ENCODE measurements at regions not wholly inside any gene's neighbourhood (a gene's known extent, or its start where the extent isn't known, plus 50 kb on each side); places are given as distances from the start of the nearest gene placed in this dataset.

GRCh38 chr1:87236585-87236984 is 92.1 kb upstream of the LMO4 start:
- no peak for TF ChIP-seq ZNF274 (IDR thresholded peaks at IDR 0.05; ENCODE audit: low read depth, low read length)
- no peak for TF ChIP-seq SUZ12 (IDR thresholded peaks at IDR 0.05; ENCODE audit: extremely low read depth, insufficient read depth, insufficient read length)
- TF ChIP-seq YY1 (IDR thresholded peaks at IDR 0.05; ENCODE audit: insufficient read depth, insufficient read length): no peak
- no peaks in the 10 kb centered on the region for H3K9me3 ChIP-seq (ENCODE audit: insufficient read depth, low read length)
- DNase-seq (ENCODE audit: low read depth, low spot score): no peak
- H3K27me3 ChIP-seq (ENCODE audit: insufficient read depth, insufficient read length): no peaks in the 10 kb centered on the region
- no peak overlapping the region for H3K4me3 ChIP-seq (ENCODE audit: insufficient read length, low read depth)
- no peaks in the 10 kb centered on the region for H3K36me3 ChIP-seq (ENCODE audit: insufficient read depth, insufficient read length, low read length)
- H3K9ac ChIP-seq (ENCODE audit: insufficient read length, low read depth): no peak overlapping the region
- H3K4me1 ChIP-seq (ENCODE audit: insufficient read depth, insufficient read length): no peaks in the 10 kb centered on the region

GRCh38 chr1:87239997-87240605 is 88.6 kb upstream of the LMO4 start:
- TF ChIP-seq YY1 (IDR thresholded peaks at IDR 0.05; ENCODE audit: insufficient read depth, insufficient read length) (no peak), ZNF274 (IDR thresholded peaks at IDR 0.05; ENCODE audit: low read depth, low read length) (no peak), SUZ12 (IDR thresholded peaks at IDR 0.05; ENCODE audit: extremely low read depth, insufficient read depth, insufficient read length) (no peak)
- H3K4me3 ChIP-seq (ENCODE audit: insufficient read length, low read depth): no peak overlapping the region
- no peaks in the 10 kb centered on the region for H3K36me3 ChIP-seq (ENCODE audit: insufficient read depth, insufficient read length, low read length)
- no peaks in the 10 kb centered on the region for H3K9me3 ChIP-seq (ENCODE audit: insufficient read depth, low read length)
- no peaks in the 10 kb centered on the region for H3K4me1 ChIP-seq (ENCODE audit: insufficient read depth, insufficient read length)
- H3K9ac ChIP-seq (ENCODE audit: insufficient read length, low read depth): no peak overlapping the region
- no peaks in the 10 kb centered on the region for H3K27me3 ChIP-seq (ENCODE audit: insufficient read depth, insufficient read length)
- DNase-seq (ENCODE audit: low read depth, low spot score): no peak

GRCh38 chr1:87240661-87241285 is 87.9 kb upstream of the LMO4 start:
- H3K36me3 ChIP-seq (ENCODE audit: insufficient read depth, insufficient read length, low read length): no peaks in the 10 kb centered on the region
- H3K9me3 ChIP-seq (ENCODE audit: insufficient read depth, low read length): no peaks in the 10 kb centered on the region
- no peak overlapping the region for H3K9ac ChIP-seq (ENCODE audit: insufficient read length, low read depth)
- no peaks in the 10 kb centered on the region for H3K27me3 ChIP-seq (ENCODE audit: insufficient read depth, insufficient read length)
- TF ChIP-seq ZNF274 (IDR thresholded peaks at IDR 0.05; ENCODE audit: low read depth, low read length) (no peak), SUZ12 (IDR thresholded peaks at IDR 0.05; ENCODE audit: extremely low read depth, insufficient read depth, insufficient read length) (no peak), YY1 (IDR thresholded peaks at IDR 0.05; ENCODE audit: insufficient read depth, insufficient read length) (no peak)
- H3K4me1 ChIP-seq (ENCODE audit: insufficient read depth, insufficient read length): no peaks in the 10 kb centered on the region
- no peak overlapping the region for H3K4me3 ChIP-seq (ENCODE audit: insufficient read length, low read depth)
- DNase-seq (ENCODE audit: low read depth, low spot score): no peak

- Histone ChIP-seq H3K4me1 (ENCODE audit: insufficient read depth, insufficient read length) (no peaks in the 10 kb centered on the region), H3K27me3 (ENCODE audit: insufficient read depth, insufficient read length) (no peaks in the 10 kb centered on the region), H3K9me3 (ENCODE audit: insufficient read depth, low read length) (peaks cover 6% of the 10 kb centered on the region; the same call in 1 of the 2 replicates), H3K9ac (ENCODE audit: insufficient read length, low read depth) (no peak overlapping the region), H3K36me3 (ENCODE audit: insufficient read depth, insufficient read length, low read length) (no peaks in the 10 kb centered on the region), H3K4me3 (ENCODE audit: insufficient read length, low read depth) (no peak overlapping the region)
- no peak for DNase-seq (ENCODE audit: low read depth, low spot score)
- TF ChIP-seq ZNF274 (IDR thresholded peaks at IDR 0.05; ENCODE audit: low read depth, low read length) (no peak), SUZ12 (IDR thresholded peaks at IDR 0.05; ENCODE audit: extremely low read depth, insufficient read depth, insufficient read length) (no peak), YY1 (IDR thresholded peaks at IDR 0.05; ENCODE audit: insufficient read depth, insufficient read length) (no peak)
Measured at GRCh38 chr1:87242445-87243185, 86.1 kb upstream of the LMO4 start.

GRCh38 chr1:87243573-87243972 is 85.1 kb upstream of the LMO4 start:
- no peak for DNase-seq (ENCODE audit: low read depth, low spot score)
- no peaks in the 10 kb centered on the region for H3K27me3 ChIP-seq (ENCODE audit: insufficient read depth, insufficient read length)
- peaks cover 10% of the 10 kb centered on the region; the same call in 1 of the 2 replicates for H3K9me3 ChIP-seq (ENCODE audit: insufficient read depth, low read length)
- TF ChIP-seq YY1 (IDR thresholded peaks at IDR 0.05; ENCODE audit: insufficient read depth, insufficient read length) (no peak), ZNF274 (IDR thresholded peaks at IDR 0.05; ENCODE audit: low read depth, low read length) (no peak)
- H3K4me3 ChIP-seq (ENCODE audit: insufficient read length, low read depth): no peak overlapping the region
- no peak overlapping the region for H3K9ac ChIP-seq (ENCODE audit: insufficient read length, low read depth)
- no peaks in the 10 kb centered on the region for H3K4me1 ChIP-seq (ENCODE audit: insufficient read depth, insufficient read length)
- no peaks in the 10 kb centered on the region for H3K36me3 ChIP-seq (ENCODE audit: insufficient read depth, insufficient read length, low read length)

GRCh38 chr1:87246436-87246835 is 82.2 kb upstream of the LMO4 start:
- peaks cover 10% of the 10 kb centered on the region; the same call in 1 of the 2 replicates for H3K9me3 ChIP-seq (ENCODE audit: insufficient read depth, low read length)
- no peak overlapping the region for H3K4me3 ChIP-seq (ENCODE audit: insufficient read length, low read depth)
- no peaks in the 10 kb centered on the region for H3K27me3 ChIP-seq (ENCODE audit: insufficient read depth, insufficient read length)
- TF ChIP-seq SUZ12 (IDR thresholded peaks at IDR 0.05; ENCODE audit: extremely low read depth, insufficient read depth, insufficient read length) (no peak), YY1 (IDR thresholded peaks at IDR 0.05; ENCODE audit: insufficient read depth, insufficient read length) (no peak), ZNF274 (IDR thresholded peaks at IDR 0.05; ENCODE audit: low read depth, low read length) (no peak)
- no peaks in the 10 kb centered on the region for H3K36me3 ChIP-seq (ENCODE audit: insufficient read depth, insufficient read length, low read length)
- H3K9ac ChIP-seq (ENCODE audit: insufficient read length, low read depth): no peak overlapping the region
- no peaks in the 10 kb centered on the region for H3K4me1 ChIP-seq (ENCODE audit: insufficient read depth, insufficient read length)
- DNase-seq (ENCODE audit: low read depth, low spot score): no peak

GRCh38 chr1:87249803-87250202 is 78.9 kb upstream of the LMO4 start:
- no peak overlapping the region for H3K4me3 ChIP-seq (ENCODE audit: insufficient read length, low read depth)
- peaks cover 10% of the 10 kb centered on the region; the same call in 1 of the 2 replicates for H3K9me3 ChIP-seq (ENCODE audit: insufficient read depth, low read length)
- no peaks in the 10 kb centered on the region for H3K4me1 ChIP-seq (ENCODE audit: insufficient read depth, insufficient read length)
- no peaks in the 10 kb centered on the region for H3K36me3 ChIP-seq (ENCODE audit: insufficient read depth, insufficient read length, low read length)
- no peaks in the 10 kb centered on the region for H3K27me3 ChIP-seq (ENCODE audit: insufficient read depth, insufficient read length)
- H3K9ac ChIP-seq (ENCODE audit: insufficient read length, low read depth): no peak overlapping the region
- DNase-seq (ENCODE audit: low read depth, low spot score): no peak
- TF ChIP-seq ZNF274 (IDR thresholded peaks at IDR 0.05; ENCODE audit: low read depth, low read length) (no peak), YY1 (IDR thresholded peaks at IDR 0.05; ENCODE audit: insufficient read depth, insufficient read length) (no peak), SUZ12 (IDR thresholded peaks at IDR 0.05; ENCODE audit: extremely low read depth, insufficient read depth, insufficient read length) (no peak)

Measured in NT2/D1 (cell line).